ENCODE measurements at regions not wholly inside any gene's neighbourhood (a gene's known extent, or its start where the extent isn't known, plus 50 kb on each side); places are given as distances from the start of the nearest gene placed in this dataset.

GRCh38 chr1:221933814-221934213 lies 191.9 kb upstream of the DUSP10 start:
- TF ChIP-seq POLR2A (IDR thresholded peaks at IDR 0.05; ENCODE audit: control extremely low read depth in 1 of 2, low read depth in 2 of 2, low read length in 2 of 2) (no peak), SIN3A (conservative IDR thresholded peaks at IDR 0.05 in 1 of 2, IDR thresholded peaks at IDR 0.05 in 1 of 2; ENCODE audit: low read depth in 1 of 2, low read length in 2 of 2) (no peak), CTCF (IDR thresholded peaks at IDR 0.05; ENCODE audit: control extremely low read depth in 1 of 3, insufficient read depth in 1 of 3, low read depth in 1 of 3, low read length in 3 of 3) (no peak), POLR2AphosphoS5 (IDR thresholded peaks at IDR 0.05; ENCODE audit: low read depth, low read length) (no peak), ATF3 (IDR thresholded peaks at IDR 0.05; ENCODE audit: insufficient read depth, low read depth, low read length) (no peak), CREB1 (IDR thresholded peaks at IDR 0.05) (no peak), E2F6 (IDR thresholded peaks at IDR 0.05) (no peak)

All from H1 (cell line).